GM18858 (cell line): ENCODE measurements at regions not wholly inside any gene's neighbourhood (a gene's known extent, or its start where the extent isn't known, plus 50 kb on each side); places are given as distances from the start of the nearest gene placed in this dataset.

ENCODE experiments used
- ATAC-seq: cut with Tn5 transposase; IDR thresholded peaks from one replicate; pipeline ENCODE4 v1.9.1; 2021; ENCODE audit not compliant: unreplicated experiment

DNA sequence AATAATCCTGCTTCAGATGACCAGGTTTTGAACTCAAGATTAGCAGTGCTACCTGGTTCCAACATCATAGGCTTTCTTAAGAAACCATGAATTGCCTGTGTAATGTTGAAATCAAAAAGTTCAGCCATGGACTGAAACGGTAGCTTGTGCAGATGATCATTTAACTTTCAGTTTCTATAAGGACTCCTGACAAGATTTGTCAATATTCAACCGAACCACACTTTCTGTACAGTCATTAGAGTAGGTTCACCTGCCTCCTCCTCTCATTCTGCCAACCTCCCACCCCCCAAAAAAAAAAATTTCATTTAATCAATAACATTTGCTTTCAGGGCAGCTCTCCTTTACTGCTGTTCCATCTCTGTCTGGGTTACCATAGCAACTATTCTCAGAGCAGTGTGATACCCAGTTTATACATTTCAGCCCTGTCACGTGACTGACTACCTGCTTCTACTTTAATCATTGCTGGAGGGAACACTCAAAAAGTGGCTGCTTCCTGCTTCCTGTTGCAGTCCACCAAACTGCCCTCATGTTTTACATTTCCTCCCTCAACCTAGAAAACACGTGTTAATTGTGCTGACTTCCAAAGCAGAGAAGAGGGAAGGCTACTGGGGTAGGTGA, 275.5 kb downstream of the SS18 start:
- ATAC-seq: peak; percentile 87

DNA sequence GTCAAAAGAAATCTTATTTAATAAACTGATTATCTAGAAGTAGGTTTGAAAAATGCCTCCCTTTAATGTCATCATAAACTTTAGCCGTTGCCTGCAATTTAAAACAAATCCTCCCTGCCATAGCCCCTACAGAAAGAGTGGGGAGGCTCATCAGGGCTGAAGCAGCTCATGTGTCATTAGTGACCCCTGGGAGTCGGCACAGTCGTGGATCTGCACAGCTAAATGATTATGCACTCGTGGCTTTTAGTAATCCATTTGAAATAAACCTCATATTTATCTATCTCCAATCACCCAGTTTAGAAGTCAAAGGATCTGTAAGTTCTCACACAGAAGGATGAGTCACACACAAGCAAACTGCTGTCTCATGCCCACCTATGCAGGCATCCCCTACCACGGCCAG, 277.3 kb downstream of the SS18 start:
- no peak for ATAC-seq

DNA sequence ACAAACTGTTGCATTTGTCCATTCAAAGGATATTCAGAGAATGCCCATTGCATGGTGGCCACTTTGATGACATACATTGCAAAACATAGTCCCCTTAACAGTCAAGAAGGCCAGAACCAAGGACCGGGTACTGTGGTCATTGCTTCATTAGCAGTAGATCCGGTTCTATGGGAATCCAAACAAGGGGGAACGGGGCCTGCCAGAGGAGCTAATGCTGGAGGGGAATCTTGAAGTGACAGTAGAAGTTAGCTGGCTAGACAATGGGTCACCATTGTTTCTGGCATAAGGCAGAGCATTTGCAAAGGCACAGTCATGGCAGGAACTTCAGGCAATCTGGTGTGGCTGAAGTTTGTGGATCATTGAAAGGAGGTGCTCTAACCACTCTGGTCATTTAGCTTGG, 279.7 kb downstream of the SS18 start:
- ATAC-seq: no peak

DNA sequence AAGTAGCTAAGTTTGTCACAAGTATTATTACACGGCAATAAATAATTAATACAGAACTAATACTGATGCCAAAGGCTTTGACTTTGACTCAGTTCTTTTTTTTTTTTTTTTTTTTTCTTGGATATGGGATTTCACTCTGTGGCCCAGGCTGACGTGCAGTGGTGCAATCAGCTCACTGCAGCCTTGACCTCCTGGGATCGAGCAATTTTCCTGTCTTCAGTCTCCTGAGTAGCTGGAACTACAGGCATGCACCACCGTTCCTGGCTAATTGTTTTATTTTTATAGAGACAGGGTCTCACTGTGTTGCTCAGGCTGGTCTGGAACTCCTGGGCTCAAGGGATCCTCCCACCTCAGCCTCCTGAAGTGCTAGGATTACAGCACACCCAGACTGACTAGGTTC, 284.5 kb downstream of the SS18 start:
- ATAC-seq: no peak

DNA sequence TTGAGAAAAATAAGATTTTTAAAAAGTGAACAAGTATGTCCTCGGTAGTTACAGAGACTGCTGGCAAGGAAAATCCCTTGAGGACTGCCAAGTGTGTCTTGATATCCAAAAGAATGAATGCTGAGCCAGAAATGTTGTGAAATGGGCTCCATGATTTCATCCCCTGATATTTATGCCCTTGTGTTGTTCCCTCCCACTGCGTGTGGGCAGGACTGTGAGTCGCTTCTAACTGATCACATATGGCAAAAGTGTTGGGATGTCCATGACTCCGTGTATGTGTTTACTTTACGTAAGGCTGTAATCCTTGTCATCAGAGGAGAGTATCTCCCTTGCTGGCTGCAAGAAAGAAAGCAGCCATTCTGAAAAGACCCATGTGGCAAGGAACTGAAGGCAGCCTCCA, 285.1 kb downstream of the SS18 start:
- no peak for ATAC-seq

DNA sequence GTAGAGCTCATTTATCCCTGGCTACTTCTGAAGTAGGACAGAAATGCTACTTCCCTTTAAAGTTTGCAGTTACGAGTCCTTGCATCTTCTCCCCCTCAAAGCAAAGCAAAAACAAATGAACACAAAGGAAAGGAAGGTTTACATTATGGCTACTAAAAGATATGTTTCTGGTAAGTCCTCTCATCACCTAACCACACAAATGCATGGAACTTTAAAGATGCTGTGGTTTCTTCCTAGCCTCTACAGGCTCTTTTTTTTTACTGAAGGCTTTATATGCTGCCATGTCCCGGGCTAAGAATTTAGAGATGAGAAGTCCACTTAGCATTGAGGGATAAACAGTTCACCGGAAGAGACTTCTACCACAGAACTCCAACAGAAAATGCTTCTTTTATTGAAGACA, 291.2 kb downstream of the SS18 start:
- no peak for ATAC-seq

DNA sequence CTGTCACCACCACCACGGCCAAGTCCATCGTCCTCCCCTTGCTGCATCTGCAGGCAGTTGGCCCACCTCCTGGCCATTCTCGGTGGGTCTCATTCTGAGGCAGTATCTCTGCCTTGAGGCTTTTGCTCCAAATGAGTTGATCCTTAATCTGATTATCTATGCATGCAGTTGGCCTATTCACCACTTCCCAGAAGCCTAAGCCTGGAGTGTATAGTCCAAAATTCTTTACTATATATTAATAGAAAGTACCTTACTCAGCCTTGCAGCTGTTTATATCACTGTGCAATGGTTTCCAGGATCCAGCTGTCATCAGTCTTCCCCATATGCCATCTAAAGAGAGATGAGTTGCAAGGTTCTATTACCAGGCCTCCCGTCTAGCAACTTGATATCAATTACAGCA, 292.4 kb downstream of the SS18 start:
- ATAC-seq: no peak

DNA sequence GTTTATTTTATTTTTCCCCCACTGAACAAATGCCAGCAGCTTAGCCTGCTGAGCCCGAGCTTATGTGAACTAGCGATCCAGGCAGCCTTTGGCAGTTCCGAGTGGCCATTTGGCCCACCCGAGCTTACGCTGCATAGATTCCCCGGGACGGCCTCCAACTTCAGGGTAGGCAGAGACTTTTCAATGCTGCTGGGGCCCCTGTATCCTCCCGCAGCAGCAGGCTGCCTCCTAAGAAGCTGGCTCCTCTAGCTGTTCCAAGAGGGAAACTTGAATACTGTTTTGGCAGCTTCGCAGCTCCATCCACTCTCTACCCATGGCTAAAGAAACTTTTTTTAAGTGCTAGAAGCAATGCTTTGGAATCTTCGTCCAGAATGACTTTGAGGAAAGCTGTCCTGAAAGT, 295.2 kb downstream of the SS18 start:
- no peak for ATAC-seq

DNA sequence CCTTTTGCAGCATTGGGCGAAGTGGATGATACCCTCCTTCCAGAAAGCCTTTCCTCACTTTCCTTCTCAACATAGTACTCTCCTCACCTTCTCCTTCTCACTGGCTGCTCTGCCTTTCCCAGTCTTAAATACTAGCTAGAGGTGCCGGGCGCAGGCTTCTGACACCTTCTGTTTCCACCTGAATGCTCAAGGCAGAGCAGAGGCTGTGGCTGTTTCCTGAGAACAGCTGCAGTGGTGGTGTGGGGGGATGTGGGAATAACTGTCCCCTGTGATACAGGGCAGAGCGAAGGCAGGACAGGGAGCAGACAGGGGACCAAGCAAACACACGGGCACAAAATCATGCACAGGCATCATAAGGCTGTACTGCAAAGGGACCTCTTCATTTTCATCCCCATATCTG, 303.1 kb downstream of the SS18 start:
- no peak for ATAC-seq

DNA sequence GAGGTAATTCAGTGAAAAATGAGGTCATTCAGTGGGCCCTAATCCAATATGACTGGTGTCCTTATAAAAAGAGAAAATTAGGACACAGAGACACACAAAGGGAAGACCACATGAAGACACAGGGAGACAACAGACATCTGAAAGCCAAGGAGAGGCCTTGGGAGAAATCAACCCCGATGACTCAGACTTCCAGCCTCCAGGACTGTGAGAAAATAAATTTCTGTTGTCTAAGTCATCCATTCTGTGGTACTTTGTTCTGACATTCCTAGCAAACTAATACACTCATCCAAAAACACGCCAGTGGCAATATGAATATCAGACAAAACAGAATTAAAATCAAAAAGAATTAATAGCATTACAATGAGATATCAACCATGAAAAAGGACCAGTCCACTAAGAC, 303.7 kb downstream of the SS18 start:
- ATAC-seq: no peak

DNA sequence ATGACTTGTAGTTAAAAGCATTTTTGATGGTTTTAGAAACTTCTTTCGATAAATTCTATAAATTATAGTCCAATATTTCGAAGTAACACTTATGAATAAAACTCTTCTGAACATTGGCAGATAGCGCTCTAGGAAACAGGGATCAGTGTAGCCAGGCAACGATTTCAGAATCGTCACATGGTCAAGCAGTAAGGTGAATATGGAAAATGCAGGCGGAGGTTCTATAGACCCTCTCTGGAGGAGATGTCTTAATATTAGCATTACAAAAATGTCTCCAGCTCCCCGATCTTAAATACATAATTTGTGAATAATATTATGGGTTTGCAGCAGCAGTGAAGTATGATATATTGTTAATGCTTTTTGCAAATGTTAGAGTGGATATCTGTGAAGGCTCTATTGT, 310.3 kb downstream of the SS18 start:
- ATAC-seq: no peak

DNA sequence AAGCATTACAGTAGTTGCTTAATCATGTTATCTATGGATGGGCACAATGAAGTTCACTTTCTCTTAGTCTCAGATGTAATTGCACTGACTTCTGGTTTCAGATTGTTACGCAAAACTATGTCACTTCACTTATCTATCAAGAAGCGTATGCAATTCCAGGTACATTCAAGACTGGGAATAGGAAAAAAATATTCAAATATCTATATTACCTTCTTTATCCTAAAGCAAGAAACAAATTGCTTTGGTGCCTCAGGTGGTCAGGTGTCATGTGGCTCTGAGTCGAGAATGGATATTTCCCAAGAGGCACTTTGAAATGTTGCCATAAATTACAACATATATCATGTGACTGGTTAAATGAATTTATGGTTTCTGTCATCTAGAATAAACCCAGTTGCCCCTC, 318.6 kb downstream of the SS18 start:
- no peak for ATAC-seq

DNA sequence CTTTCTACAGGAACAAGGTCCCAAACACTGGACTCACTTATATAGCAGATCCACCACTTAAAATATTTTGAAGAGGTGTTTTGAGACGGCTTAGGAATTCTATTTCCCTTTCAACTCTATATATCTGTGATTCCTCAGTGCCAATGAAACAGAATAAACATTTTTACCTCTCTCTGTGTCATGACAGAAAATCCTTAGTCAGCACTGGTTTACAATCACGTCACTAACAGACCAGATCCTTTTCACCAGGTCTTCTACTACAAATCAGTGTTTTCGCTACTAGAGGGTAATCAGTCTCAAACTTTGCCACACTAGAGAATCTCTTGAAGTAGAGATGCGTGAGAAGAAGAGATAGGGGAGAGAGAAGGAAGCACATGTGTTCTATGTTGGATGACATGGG, 325.6 kb downstream of the SS18 start:
- ATAC-seq: no peak

DNA sequence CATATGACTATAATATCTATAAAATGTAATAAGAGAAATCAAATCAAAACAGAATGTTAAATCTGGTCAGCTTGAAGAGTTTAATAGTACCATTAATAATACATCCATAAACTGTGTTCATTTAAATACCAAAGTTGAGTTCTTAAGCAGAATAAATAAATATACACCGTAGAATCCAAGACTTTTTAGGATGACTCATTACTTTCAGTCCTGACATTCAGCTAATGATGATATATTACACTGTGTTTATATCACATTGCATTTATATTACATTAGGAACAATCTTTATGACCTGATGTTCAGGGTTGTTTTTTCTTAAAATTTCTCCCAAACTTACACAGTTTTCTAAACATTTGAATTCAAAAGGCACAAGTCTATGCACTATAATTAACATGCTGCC, 331.3 kb downstream of the SS18 start:
- ATAC-seq: no peak

DNA sequence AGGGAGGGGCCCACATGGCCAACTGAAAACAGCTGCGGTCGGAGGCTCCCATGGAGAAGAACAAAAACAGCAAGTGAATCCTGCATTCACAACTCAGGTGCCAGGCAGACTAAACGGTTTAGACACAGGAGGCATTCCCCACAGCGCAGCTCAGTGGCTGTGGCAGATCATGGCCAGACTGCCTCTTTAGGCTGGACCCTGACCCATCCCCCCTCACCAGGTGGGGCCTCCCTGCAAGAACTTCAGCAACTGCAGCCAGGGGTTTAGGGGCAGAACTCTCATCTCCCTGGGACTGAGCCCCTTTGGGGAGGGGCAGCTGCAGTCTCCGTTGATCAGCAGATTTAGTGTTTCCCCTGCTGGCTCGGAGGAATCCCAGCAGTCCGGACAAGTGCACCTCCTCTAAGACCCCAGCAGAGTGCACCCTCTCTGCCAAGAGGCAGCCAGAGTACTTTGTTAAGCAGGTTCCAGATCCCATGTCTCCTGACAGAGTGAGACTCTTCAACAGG, 346.7 kb downstream of the SS18 start:
- no peak for ATAC-seq

DNA sequence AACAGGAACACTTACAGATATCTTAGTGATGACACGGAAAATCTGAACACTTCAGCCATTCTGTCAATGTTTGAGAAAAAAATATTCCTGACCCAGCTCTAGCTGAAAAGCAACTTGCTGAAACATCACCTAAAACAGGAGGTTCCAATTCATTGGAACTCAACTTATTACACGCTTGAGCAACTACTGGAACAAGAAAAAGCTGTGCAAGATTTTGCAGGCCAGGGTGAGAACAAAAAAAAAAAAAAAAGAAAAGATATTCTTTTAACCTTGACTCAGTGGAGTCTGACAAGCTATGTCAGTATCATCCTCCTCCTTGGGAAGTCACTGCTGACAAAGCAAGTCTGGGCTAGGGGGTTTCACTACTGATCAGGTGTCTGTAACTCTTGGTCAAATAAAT, 351.0 kb downstream of the SS18 start:
- ATAC-seq: no peak

DNA sequence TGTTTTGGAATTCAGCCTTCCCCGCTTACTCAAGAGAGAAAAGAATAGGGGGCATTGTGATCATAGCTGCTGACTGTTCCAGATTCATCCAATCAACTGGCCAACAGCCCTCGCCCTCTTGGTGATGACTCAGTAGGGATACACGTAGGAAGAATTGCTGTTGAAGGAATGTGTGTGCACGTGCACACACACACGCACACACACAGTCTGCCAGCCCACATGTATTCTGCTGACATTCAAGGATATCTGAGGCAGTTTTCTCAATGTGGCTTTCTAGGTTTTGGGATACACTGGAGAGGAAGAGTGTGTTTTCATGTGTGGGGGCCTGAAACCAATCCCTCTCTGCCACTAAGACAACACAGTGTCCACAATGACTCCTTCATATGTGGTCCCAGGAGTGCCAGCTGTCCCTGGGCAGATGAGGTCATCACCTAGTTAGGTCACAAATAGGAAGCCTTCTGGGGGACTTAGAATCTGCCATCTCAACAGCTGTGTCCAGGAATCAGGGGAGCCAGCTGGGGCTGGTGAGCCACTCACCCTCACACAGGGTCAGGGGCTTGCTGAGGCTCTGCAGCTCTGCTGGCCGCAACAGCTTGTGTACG, 352.6 kb downstream of the SS18 start:
- no peak for ATAC-seq

DNA sequence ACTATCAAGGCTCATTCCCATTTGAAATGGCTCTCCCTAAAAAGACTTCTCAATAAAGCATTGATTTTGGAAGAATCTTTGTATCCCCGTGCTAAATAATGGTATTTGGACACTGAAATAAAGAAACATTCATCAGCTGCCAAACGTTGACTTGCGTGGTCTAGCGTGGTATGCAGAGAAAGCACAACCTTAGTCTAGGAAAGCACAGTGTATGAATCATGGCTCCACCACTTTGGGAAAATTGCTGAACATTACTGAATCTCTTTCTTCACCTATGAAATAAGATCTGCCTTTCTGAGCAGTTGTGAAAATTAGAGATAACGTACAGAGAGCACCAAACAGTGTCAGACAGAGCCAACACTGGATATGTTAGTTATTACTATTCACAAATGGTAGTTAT, 353.9 kb downstream of the SS18 start:
- no peak for ATAC-seq

DNA sequence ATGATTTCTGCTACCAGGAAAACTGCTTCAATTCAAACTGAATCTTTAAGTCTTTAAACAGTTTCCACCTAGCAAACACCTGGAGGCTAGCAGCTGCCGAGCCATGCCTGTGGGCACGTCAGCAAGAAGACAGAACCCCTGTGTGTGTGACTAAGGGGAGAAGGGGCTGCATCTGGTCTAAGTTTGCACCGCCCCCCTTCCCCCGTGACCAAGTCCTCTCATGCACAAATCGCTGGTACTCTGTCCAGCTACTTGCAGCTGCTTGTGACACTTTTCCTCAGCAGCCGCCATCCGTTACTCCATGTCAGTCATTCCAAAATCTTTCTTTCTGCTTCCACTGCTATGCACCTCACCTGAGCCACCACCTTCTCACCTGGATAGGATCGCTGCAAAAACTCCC, 355.0 kb downstream of the SS18 start:
- no peak for ATAC-seq

DNA sequence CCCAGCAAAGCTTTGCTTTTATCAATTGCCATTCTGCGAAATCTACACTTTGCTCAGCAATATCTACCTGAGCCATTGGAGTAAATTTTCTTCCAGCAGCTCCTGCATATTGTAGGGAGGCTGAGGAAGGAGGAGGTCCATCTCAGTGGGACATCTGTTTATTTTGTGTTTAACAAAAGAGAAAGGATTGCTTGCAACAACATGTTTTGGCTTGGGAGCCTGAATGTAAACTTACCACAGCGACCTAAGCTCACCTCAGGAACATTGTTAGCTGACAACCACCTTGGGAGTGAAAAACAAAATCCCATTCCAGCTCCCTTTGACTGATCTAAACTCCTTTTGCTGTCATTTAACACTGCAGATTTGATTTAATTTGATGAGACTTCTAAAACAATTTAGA, 356.1 kb downstream of the SS18 start:
- no peak for ATAC-seq

DNA sequence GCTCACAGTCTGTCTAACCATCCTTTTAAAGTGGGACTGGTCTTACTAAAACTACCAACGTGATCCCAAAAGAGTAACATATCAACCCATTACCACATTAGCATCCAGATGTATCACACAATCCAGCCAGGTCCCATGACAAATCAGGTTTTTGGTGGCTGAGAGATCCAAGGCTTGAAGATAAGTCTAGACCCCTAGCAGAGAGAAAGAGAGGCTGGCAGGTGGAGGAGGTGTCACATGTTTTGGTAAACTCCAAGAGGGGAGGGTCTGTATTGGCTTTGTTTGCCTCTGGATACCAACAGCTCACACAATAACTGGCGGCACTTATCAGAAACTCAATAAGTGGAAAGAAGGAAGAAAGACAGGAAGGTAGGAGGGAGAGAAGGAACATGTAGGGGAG, 357.6 kb downstream of the SS18 start:
- ATAC-seq: no peak

DNA sequence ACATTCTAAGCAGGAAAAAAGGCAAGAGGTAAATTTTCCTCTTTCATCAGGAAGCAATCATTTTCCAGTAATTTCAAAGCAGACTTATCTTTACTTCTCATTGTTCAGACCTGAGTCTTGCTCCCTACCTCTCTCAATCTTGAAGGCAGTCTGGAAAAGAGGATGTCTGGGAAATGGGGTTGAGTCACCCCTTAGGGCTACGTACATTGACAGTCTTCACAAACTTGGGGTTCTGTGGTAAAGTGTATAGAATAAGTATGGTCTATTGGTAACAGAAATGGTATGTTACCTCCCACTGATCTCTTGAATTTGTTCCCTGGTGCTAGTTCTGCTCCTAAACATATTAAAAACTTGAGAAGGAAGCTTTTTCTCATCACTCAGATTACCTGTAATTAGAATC, 361.3 kb downstream of the SS18 start:
- ATAC-seq: no peak

DNA sequence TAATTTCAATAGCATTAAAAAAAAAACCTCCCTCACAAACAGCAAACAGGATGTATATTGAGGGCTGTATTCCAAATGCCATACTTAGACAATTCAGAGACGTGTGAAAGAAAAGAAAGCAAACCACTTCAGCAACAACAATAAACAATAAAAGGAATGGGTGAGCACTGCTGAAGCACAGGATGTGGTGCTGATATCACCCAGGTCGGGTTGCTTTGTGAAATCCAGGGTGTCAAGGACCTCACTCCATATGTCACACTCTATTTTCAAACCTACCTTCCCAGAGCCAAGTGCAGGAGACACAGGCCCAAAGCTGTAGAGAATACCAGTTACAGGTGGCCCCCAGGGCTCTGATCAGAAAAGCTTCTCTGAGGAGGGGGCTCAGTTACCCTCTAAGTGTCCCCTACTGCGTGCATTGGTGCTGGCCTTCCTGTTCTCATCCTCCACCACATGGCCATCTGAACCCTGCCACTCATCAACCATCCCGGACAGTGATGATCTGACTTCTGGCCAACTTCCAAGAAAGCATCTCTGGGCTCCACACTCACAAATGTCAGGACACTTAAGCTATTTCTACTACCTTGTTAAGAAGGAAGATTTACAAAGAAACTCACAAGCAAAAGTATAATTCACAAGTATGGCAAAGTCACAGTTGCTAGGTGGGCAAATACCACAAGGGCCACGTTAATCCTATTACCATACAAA, 363.0 kb downstream of the SS18 start:
- ATAC-seq: no peak
